HG02981 (cell line): ENCODE measurements at regions not wholly inside any gene's neighbourhood (a gene's known extent, or its start where the extent isn't known, plus 50 kb on each side); places are given as distances from the start of the nearest gene placed in this dataset.

Experiments
- ATAC-seq: cut with Tn5 transposase; IDR thresholded peaks from one replicate; pipeline ENCODE4 v1.9.1; 2021; ENCODE audit warnings: mild to moderate bottlenecking, moderate library complexity; ENCODE audit not compliant: unreplicated experiment

DNA sequence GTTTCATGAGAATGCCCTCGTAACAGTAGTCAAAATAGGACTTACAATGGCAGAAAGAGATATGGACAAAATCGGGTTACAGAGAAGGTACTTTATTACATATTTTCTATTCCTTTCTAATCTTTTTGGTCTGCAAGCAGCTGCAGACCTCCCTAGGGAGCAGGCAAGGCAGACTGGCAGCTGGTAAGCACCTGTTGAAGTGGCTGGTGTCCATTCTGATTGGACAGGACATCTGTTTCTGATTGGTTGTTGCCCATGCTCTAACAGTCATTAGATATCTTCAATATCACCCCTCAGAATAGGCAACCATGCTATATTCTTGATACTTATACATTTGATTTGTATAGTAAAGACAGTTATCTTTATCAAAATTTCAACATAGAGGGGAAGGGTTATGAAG lies 606.3 kb downstream of the KCNJ2 start:
- no peak for ATAC-seq

DNA sequence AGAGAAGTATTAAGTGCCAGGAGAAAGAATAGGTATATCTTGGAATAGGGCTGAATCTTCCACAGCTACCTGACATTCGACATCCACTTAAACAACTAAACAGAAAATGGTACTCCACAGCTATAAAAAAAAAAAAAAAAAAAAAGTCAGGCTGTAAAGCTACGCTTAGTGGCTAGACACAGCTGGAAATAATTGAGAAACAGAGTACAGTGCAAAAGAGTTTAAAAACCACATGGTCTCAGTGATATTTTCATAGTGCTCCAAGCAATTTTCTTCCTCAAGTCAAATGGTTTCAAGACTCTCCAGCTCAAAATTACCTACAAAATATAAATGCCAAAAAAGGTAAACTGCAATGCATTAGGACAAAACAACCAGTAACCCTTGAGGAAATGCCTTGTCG lies 607.1 kb downstream of the KCNJ2 start:
- no peak for ATAC-seq

DNA sequence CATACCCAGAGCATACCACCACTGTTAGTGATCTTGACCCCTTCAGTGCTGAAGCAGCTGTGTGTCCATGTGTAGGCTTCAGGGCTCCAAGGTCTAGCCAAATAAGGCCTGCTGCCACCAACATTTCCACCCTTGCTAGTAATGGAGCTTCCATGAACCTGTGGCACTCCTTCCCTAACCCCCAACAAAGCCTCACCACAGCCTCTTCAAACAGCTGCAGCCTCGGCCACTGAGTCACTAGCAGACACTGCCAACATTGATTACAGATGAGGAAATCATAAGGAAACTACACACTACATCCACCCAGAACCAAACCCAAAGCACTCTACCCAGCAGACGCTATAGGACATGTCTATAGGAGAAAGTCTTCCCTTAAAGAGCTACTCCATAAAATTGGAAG lies 610.7 kb downstream of the KCNJ2 start:
- no peak for ATAC-seq

DNA sequence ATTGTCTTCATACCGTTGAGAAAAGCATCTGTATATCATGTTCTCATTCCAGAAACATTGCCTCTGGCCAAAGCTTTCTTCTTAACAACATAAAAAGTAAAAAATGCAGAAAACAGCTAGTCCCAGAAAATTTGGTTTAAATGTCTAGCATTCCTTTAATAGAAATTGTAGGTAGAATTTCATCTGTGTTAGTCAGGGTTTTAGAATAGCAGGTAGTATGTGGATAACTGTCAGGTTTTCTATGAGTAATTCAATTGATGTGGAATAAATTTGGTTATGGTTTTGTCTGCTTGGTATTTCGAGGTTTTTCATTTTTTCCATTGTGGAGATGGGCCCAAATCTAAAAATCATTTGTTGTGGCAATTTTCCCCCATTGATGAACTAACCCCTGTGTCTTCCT lies 616.7 kb downstream of the KCNJ2 start:
- ATAC-seq: no peak

DNA sequence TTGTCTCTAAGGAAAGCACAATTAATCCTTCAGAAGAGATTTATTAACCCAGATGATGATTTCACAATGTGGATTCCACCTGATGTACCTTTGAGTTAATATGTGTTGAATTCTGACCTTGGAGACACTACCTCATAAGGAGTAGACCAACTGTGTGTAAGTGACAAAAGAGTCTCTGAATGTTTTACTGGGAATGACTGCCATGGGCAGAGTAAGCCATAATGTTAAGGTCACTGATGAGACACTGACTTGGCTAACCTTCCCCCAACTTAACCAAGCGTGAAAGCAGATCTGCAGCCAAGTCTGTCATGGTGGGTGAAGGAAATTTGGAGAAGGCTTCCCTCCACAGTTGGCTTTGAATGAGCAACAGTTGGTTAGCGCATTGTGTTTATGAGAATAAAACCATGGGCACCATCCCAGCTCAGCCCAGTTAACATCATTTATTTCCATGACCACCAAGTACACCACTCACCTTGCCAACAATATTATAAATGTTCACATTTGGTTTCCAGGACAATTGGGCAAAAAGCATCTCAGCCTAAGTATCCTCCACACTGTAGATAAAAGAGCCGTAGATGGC lies 618.5 kb downstream of the KCNJ2 start:
- no peak for ATAC-seq

DNA sequence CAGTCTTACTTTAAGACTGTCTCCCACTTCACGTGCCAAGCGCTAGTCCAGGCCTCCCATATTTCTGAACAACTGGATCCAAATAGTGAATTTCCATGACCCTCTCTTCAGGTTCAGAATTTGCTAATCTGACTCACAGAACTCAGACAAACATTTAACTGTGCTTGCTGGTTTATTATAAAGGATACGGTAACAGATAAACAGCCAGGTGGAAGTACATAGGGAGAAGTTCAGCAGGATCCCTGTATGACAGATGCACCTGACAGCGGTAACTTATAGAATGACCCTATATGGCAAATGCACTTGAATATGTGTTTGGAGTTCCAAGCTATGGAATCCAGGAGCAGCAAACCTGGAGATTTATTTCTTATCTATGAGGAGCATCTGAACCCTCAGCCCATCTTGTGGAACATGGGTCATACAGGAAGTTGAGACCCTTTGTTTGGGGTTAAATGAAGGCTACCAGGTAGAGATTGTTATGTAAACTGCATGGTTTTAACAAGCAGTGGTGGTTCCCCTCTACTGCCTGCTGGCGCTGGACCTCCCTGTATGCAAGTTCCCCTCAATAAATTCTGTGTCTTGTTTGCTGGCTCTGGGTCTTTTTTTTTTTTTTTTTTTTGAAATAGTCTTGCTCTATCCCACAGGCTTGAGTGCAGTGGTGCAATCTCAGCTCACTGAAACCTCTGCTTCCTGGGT lies 622.6 kb downstream of the KCNJ2 start:
- ATAC-seq: no peak

DNA sequence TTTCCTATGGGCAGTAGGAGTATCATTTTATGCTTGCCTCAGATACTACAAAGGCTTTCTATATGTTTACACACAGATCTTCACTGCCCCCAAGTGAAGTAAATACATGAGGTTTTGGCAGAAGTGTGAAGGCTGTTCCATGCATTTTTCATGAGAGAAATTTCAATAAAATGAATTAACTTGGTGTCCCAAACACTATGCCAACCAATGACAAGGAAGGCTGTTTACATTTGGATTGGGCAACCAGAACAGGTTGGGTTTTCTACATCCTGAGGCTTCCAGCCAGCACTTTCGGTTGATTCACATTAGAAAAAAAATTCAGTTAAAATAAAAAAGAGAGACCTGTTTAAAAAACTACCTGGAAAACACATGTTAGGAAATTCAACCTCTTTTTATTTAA lies 625.4 kb downstream of the KCNJ2 start:
- ATAC-seq: no peak

DNA sequence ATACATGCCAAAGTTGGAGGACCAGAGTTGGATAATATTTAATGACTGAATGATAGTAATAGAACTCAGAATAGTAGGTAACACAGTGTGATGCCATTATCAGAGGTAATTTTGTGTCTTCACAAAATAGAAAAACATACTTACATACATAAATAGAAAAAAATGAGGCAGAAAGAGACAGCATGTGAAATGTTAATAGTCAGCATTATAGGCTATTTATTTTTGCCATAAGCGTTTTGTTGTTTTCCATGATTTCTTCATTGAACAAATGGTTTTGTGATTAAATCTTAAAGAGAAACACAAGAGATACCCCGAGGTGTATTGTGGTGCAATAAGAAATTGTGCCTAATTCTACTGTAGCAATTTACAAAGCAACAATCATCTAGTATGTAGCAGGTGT lies 626.3 kb downstream of the KCNJ2 start:
- no peak for ATAC-seq

DNA sequence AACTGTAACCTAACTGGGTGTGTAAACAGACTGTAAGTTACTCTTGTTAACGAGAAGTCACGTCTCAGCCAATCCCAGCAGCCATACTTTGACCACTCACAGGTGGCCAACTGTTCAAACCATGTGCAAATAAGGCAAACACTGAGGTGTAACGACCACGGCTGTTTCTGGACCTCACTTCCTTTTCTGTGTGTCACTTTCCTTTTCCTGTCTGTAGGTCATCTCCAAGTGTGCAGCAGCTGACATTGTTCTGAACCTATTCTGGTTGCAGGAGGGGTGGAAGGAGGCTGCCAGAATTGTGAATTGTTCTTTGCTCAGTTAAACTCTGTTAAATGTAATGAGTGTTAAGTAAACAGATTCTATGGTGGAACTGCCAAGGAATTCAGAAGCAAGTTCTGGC lies 627.4 kb downstream of the KCNJ2 start:
- ATAC-seq: no peak

DNA sequence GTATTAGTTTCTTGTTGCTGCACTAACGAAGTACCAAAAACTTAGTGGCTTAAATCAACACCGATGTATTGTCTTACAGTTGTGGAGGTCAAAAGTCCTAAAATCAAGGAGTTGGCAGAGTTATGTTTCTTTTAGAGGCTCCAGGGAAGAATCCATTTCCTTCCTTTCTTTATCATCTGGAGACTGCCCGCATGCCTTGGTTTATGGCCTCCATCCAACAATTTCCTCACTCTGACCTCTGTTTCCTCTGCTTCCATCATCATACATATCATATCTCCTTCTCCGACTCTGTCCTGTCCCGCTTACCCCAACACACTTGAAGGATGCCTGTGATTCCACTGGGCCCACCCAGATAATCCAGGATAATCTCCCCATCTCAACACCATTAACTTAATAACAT lies 627.8 kb downstream of the KCNJ2 start:
- ATAC-seq: no peak

DNA sequence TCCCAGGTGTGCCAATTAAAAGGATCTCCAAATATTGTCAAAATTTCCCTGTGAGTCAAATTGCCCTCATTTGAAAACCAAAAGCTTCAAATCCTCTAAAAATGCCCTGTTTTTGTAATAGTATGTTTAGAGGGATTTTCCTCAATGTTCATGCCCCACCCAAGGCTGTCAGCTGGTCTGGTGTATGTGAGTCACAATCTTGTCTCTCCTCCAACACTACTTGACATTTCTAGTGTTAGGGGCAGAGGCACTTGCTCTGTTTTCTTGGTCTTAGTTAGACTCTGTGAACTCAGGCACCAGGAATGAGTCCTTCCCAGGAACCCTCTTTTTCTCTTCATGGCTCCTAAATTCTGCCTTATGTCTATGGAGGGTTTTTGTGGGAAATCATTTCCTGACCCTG lies 634.8 kb downstream of the KCNJ2 start:
- ATAC-seq: no peak

DNA sequence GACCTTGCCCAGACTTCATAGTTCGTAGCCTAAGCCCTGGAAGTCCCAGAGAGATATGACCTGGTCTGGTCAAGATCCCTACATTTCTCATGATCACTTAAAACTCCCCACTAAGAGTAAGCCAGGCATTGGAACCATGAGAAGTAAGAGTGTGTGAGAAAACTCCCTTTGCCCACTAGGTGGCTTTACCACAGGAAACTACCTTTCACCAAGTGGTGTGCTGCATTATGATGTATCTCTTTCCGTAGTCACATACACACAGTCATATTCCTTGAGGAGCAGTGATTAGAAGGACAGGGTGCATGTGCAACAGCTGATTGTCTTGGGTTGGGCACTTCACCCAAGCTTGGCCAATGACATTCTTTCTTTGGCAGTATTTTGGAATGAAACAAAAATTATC lies 639.3 kb downstream of the KCNJ2 start:
- ATAC-seq: no peak

DNA sequence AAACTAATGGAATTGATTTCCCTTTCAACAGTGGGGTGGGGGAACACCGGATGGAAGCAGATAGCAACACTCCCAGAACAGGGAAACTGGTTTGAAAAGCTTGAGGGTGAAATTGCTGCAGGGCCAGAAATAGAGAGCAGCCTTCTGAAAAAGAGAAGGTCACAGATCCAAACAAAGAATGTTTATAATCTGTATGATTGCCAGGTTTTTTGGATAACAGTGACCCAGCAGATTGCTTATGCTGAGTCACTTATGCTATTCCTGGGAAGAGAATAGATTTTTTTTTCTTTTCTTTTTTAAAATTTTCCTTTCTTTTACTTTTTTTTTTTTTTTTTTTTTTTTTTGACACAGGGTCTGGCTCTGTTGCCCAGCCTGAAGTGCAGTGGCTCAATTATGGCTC lies 641.3 kb downstream of the KCNJ2 start:
- ATAC-seq: no peak

DNA sequence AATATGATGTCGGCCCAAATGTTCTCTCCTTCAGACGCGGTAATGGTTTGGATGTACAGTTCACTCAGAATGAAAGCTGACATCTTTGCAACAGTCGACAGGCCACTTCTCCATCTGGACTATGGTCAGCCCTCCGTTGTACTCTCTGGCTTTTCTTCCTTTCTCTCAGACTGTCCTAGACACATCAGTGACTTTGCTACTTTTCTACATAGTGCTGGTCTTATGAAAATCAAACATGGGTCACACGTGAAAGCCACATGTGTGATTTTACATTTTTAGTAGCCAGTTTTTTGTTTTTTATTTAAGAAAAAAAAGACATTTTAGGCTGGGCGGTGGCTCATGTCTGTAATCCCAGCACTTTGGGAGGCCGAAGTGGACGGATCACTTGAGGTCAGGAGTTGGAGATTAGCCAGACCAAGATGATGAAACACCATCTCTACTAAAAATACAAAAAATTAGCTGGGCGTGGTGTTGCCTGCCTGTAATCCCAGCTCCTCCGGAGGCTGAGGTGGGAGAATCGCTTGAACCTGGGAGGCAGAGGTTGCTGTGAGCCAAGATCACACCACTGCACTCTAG lies 644.1 kb downstream of the KCNJ2 start:
- no peak for ATAC-seq

DNA sequence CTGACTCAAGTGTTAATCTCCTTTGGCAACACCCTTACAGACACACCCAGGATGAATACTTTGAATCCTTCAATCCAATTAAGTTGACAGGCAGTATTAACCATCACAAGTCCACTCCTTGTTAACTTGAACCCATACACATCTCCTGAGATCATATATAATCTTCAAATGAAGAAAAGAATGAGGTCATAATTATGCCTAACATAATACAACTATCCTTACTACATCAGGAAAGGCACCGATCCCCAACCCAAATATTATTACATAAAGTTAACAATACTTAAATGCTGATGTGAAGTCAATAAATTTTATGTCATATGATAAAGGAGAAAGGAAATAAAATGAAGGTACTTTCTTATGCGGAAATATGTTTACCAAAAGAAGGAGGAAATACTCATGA lies 649.9 kb downstream of the KCNJ2 start:
- no peak for ATAC-seq

DNA sequence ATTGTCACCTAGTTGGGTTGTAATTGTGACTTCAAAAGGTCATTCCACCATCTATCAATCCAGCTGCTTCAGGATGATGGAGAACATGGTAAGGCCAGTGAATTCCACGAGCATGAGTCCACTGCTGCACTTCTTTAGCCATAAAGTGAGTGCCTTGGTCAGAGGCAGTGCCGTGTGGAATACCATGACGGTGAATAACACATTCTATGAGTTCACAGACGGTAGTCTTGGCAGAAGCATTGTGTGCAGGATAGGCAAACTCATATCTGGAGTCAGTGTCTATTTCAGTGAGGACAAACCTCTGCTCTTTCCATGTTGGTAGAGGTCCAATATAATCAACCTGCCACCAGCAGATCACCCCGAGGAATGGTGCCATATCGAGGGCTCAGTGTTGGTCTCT lies 650.9 kb downstream of the KCNJ2 start:
- ATAC-seq: no peak

DNA sequence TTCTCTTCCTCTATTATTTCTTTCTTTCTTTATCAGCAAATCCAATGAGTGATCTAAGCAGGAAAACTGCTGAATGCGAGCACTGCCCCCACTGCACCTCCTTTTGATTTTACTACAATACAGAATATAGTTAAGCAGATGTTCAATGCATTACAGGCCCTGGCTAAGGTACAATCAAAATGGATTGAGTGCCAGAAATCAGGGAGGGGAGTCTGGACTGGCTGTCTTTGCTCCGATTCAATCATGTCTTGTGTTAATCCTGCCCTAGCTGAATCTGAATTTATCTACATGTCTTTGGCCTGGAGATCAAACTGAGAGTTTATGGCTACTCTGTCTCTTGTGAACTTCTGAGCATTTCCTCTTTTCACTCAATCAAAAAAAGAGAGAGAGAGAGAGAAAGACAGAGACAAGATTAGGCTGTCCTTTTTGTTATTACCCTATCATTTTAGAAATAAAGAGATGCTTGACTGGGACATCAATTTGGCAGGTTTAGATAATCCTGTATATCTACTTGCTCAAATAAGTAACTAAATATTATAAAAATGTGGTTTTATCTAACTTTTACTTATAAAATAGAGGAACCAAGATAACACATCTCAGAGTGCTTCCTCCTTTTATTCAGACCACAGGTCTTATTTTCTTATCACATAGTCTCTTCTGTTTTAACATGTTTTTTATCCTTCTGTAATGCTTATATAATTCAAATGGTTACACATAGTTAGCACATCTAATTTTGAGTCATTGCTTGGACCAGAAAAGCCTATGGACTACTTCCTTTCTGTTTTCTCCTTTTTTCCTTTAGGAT lies 656.2 kb downstream of the KCNJ2 start:
- ATAC-seq: no peak

DNA sequence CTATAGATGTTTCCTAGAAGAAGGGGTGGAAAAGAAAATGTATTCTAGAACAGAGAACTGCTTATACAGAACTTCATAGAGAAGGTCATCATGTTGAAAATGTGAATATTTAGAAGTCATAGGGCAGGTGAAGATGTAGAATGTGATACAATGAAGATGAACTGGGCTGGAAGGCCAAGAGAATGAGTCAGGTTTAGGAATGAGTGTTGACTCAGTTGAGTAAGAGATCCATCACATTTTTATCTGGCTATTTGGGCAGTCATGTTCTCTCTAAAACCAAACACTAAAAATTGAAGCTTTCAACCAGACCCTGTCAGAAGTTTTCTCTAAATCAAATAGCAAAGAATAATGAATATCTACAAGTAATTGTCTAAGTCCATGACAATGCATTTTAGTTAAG lies 660.5 kb downstream of the KCNJ2 start:
- no peak for ATAC-seq

DNA sequence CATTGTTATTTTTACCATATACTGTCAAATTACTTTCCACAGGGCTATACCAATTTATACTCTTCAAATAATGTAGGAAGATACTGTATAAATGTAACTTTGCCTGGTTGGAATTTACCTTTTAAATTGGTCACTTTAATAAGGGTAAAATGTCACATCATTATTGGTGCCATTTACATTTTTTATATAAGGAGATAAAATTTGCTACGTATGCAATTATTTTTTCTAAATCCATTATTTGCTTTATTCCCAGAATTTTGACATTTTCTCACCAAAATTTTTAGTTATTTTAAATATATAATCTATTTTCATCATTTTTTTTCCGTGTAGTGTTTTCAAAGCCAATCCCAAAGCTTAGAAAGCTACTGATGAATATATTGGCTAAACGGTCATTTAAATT lies 664.7 kb downstream of the KCNJ2 start:
- ATAC-seq: no peak

DNA sequence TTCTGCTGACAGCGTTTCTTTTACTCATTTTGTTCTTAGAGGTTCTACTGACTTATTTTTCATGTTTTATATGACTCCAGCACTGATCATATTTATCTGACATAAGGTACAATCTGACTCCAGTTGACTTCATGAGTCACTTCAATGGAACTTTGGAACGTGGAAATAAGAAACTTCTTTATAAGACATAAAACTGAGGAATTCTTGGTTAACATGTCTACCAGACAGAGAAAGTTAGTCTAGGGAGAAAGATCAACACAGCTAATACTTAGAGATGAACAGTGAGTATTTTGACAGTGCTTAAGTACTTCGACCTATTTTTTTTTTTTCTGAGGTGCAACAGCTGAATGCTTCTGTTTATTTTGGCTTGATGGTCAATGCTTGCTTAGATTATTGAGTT lies 679.5 kb downstream of the KCNJ2 start:
- ATAC-seq: no peak

DNA sequence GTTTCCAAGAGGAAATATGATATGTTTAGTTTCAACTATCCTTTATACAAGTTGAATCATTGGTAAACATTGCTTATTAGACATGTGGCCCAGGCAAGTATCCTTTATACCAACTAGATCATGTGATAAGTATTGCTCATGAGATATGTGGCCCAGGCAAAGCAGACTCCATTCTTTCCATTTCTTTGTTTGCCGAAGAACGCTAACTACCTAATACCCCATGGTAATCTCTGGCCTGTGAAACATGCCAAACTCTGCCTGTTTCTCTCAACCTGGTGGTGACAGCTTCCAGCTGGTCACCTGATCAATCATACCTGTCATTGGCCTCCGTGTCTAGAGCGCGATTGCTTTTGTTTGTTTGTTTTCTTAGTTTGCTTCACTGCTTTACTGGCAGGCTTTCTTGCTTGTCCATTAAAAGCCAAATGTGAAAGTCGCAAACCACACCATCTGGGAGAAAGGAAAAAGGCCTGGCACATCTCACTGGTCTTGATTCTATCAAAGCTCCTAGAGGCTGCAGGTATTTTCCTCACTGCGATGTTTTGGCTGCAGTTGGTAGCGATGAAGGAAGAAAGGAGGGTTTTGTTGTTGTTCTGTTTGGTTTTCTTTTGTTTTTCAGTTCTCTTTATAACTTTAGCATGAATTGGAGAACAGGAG lies 686.2 kb downstream of the KCNJ2 start:
- no peak for ATAC-seq
